ENCODE measurements at regions not wholly inside any gene's neighbourhood (a gene's known extent, or its start where the extent isn't known, plus 50 kb on each side); places are given as distances from the start of the nearest gene placed in this dataset.

- TF ChIP-seq, protein P1, sequence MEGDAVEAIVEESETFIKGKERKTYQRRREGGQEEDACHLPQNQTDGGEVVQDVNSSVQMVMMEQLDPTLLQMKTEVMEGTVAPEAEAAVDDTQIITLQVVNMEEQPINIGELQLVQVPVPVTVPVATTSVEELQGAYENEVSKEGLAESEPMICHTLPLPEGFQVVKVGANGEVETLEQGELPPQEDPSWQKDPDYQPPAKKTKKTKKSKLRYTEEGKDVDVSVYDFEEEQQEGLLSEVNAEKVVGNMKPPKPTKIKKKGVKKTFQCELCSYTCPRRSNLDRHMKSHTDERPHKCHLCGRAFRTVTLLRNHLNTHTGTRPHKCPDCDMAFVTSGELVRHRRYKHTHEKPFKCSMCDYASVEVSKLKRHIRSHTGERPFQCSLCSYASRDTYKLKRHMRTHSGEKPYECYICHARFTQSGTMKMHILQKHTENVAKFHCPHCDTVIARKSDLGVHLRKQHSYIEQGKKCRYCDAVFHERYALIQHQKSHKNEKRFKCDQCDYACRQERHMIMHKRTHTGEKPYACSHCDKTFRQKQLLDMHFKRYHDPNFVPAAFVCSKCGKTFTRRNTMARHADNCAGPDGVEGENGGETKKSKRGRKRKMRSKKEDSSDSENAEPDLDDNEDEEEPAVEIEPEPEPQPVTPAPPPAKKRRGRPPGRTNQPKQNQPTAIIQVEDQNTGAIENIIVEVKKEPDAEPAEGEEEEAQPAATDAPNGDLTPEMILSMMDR (IDR thresholded peaks at IDR 0.05; ENCODE audit: low read depth, low read length) = no peak
- TF ChIP-seq POLR2A (IDR thresholded peaks at IDR 0.05; ENCODE audit: extremely low read depth, insufficient read length) (no peak), MYC (IDR thresholded peaks at IDR 0.05; ENCODE audit: low read depth, low read length) (no peak)
- TF ChIP-seq, protein P2, sequence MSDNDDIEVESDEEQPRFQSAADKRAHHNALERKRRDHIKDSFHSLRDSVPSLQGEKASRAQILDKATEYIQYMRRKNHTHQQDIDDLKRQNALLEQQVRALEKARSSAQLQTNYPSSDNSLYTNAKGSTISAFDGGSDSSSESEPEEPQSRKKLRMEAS (IDR thresholded peaks at IDR 0.05; ENCODE audit: low read depth, low read length) = no peak
Observed at GRCh38 chr22:22143448-22143847, 101.1 kb upstream of the VPREB1 start.
